ENCODE measurements at regions not wholly inside any gene's neighbourhood (a gene's known extent, or its start where the extent isn't known, plus 50 kb on each side); places are given as distances from the start of the nearest gene placed in this dataset.

DNA sequence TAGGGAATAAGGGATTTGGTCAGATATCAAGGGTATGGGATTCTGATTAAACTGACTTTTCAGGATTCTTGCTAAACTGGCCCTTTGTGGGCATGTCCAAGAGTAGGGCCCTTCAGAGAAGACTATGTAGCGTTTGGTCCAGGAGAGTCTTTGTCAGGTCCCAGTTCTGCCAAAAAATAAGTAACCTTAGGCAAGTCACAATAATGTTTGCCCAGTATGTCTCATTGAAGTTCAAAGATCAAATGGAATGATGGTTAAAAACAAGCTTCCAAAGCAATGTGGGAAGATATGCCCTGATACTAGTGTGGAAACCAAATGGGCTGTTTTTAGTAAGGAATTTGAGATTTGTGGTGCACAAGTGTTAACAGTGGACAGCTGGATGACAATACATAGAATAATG lies 454.4 kb downstream of the WDR72 start:
- Histone ChIP-seq H3F3A (ENCODE audit: insufficient read depth) (no peaks in the 10 kb centered on the region), H3K27me3 (replicated peaks; ENCODE audit: insufficient read depth) (no peaks in the 10 kb centered on the region), H3K4me3 (no peak overlapping the region), H3K4me1 (ENCODE audit: insufficient read depth) (no peaks in the 10 kb centered on the region), H2AFZ (no peak overlapping the region), H3K4me2 (ENCODE audit: unreplicated experiment) (no peak overlapping the region), H4K20me1 (ENCODE audit: insufficient read depth) (no peaks in the 10 kb centered on the region), H3K9me2 (ENCODE audit: insufficient read depth) (no peaks in the 10 kb centered on the region), H3K36me3 (ENCODE audit: low read depth) (no peaks in the 10 kb centered on the region), H3K79me2 (ENCODE audit: insufficient read depth) (no peaks in the 10 kb centered on the region), H3K27ac (no peak overlapping the region), H3K9ac (no peak overlapping the region), H3K9me3 (ENCODE audit: low read depth) (no peaks in the 10 kb centered on the region)
- DNase-seq = no peak
- TF ChIP-seq EZH2phosphoT487 (IDR thresholded peaks at IDR 0.05; ENCODE audit: insufficient read depth, low read depth) (no peak), EZH2 (IDR thresholded peaks at IDR 0.05; ENCODE audit: insufficient read depth, poor library complexity, severe bottlenecking) (no peak)
- in situ Hi-C loops (cut with MboI) = no loop called here
- WGBS, 2 experiments (ENCODE audit: low coverage in 1 of 2, low lambda C conversion rate in 2 of 2, missing lambda C conversion rate in 2 of 2) = 18 to 29% methylated on average over 1 of the region's 1 CpG

DNA sequence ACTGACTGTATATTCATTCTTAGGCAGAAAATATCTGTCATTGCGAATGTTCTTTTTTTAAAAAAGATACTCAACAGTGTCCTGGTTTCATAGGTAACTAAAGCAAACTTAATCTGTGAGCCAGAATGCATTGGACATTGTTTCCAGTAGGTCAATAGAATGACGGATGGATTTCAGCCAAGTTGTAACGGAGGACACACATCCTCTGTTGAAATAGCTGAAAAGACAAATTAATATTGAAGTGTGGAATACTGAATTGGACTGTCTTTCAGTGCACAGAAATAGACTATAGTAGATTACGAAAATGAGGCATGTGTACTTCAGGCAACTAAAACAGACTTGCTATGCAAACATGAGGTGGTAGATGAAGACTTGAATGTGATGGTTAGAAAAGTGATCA lies 461.6 kb downstream of the WDR72 start:
- DNase-seq = no peak
- no peaks in the 10 kb centered on the region for H3K9me3 ChIP-seq (ENCODE audit: low read depth)
- no peak overlapping the region for H3K27ac ChIP-seq
- no peaks in the 10 kb centered on the region for H3F3A ChIP-seq (ENCODE audit: insufficient read depth)
- H2AFZ ChIP-seq = no peak overlapping the region
- H3K9ac ChIP-seq = no peak overlapping the region
- no peak overlapping the region for H3K4me2 ChIP-seq (ENCODE audit: unreplicated experiment)
- H3K4me3 ChIP-seq = no peak overlapping the region
- H3K9me2 ChIP-seq (ENCODE audit: insufficient read depth) = no peaks in the 10 kb centered on the region
- no peaks in the 10 kb centered on the region for H3K27me3 ChIP-seq (replicated peaks; ENCODE audit: insufficient read depth)
- no peaks in the 10 kb centered on the region for H3K79me2 ChIP-seq (ENCODE audit: insufficient read depth)
- H3K36me3 ChIP-seq (ENCODE audit: low read depth) = no peaks in the 10 kb centered on the region
- in situ Hi-C loops (cut with MboI) = no loop called here
- WGBS, 2 experiments (ENCODE audit: low coverage in 1 of 2, low lambda C conversion rate in 2 of 2, missing lambda C conversion rate in 2 of 2) = 27 to 28% methylated on average over 4 of the region's 4 CpGs
- no peaks in the 10 kb centered on the region for H3K4me1 ChIP-seq (ENCODE audit: insufficient read depth)
- TF ChIP-seq EZH2 (IDR thresholded peaks at IDR 0.05; ENCODE audit: insufficient read depth, poor library complexity, severe bottlenecking) (no peak), EZH2phosphoT487 (IDR thresholded peaks at IDR 0.05; ENCODE audit: insufficient read depth, low read depth) (no peak)
- no peaks in the 10 kb centered on the region for H4K20me1 ChIP-seq (ENCODE audit: insufficient read depth)

DNA sequence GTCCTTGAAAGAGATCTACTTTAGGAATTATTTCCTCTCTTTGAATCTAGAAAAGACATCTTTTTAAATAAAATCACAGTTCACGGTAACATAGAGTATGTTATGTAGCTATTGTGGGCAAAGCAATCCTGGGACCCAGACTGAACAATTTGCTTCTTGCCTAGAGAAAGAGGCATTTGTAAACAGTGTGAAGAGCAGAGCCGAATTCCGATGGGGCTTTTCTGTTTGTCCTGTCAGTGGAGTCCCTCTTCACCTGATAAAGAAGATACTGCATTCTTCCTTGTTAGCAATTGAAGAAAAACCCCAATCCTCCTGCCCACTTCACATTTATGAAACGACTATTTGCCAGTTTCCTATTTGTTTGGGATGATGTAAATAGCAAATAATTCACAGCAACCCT lies 462.9 kb downstream of the WDR72 start:
- no peaks in the 10 kb centered on the region for H3K36me3 ChIP-seq (ENCODE audit: low read depth)
- H3K9me2 ChIP-seq (ENCODE audit: insufficient read depth) = no peaks in the 10 kb centered on the region
- no peak overlapping the region for H2AFZ ChIP-seq
- WGBS, 2 experiments (ENCODE audit: low coverage in 1 of 2, low lambda C conversion rate in 2 of 2, missing lambda C conversion rate in 2 of 2) = 17 to 23% methylated on average over 4 of the region's 4 CpGs
- H3K9me3 ChIP-seq (ENCODE audit: low read depth) = no peaks in the 10 kb centered on the region
- H3K27ac ChIP-seq = no peak overlapping the region
- H4K20me1 ChIP-seq (ENCODE audit: insufficient read depth) = no peaks in the 10 kb centered on the region
- no peaks in the 10 kb centered on the region for H3F3A ChIP-seq (ENCODE audit: insufficient read depth)
- H3K27me3 ChIP-seq (replicated peaks; ENCODE audit: insufficient read depth) = no peaks in the 10 kb centered on the region
- H3K4me2 ChIP-seq (ENCODE audit: unreplicated experiment) = no peak overlapping the region
- TF ChIP-seq EZH2 (IDR thresholded peaks at IDR 0.05; ENCODE audit: insufficient read depth, poor library complexity, severe bottlenecking) (no peak), EZH2phosphoT487 (IDR thresholded peaks at IDR 0.05; ENCODE audit: insufficient read depth, low read depth) (no peak)
- in situ Hi-C loops (cut with MboI) = no loop called here
- no peaks in the 10 kb centered on the region for H3K4me1 ChIP-seq (ENCODE audit: insufficient read depth)
- no peak overlapping the region for H3K9ac ChIP-seq
- H3K4me3 ChIP-seq = no peak overlapping the region
- no peak for DNase-seq
- no peaks in the 10 kb centered on the region for H3K79me2 ChIP-seq (ENCODE audit: insufficient read depth)

DNA sequence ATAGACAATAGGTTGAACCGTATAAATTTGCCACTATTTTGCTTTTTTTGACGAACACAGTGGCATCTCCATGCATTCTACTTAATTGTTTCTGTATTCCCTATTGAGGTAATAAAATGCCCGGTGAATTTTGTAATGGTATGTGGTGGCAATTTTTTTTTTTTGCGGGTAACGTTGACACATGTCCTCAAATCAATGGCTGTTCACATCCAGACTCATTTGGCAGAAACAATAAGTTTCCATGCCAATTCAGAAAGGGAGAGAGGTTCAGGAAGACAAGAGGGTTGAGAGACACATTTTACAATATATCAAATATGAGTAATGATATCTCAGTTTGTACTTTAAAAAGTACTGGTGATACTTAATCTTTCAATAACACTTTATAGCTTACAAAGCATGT lies 463.9 kb downstream of the WDR72 start:
- no peak overlapping the region for H3K4me2 ChIP-seq (ENCODE audit: unreplicated experiment)
- H3K4me1 ChIP-seq (ENCODE audit: insufficient read depth) = no peaks in the 10 kb centered on the region
- no peak overlapping the region for H3K9ac ChIP-seq
- H4K20me1 ChIP-seq (ENCODE audit: insufficient read depth) = no peaks in the 10 kb centered on the region
- H3K4me3 ChIP-seq = no peak overlapping the region
- H3F3A ChIP-seq (ENCODE audit: insufficient read depth) = no peaks in the 10 kb centered on the region
- H3K27me3 ChIP-seq (replicated peaks; ENCODE audit: insufficient read depth) = no peaks in the 10 kb centered on the region
- TF ChIP-seq EZH2phosphoT487 (IDR thresholded peaks at IDR 0.05; ENCODE audit: insufficient read depth, low read depth) = no peak
- no peak for TF ChIP-seq EZH2 (IDR thresholded peaks at IDR 0.05; ENCODE audit: insufficient read depth, poor library complexity, severe bottlenecking)
- in situ Hi-C loops (cut with MboI) = no loop called here
- no peaks in the 10 kb centered on the region for H3K9me3 ChIP-seq (ENCODE audit: low read depth)
- H3K9me2 ChIP-seq (ENCODE audit: insufficient read depth) = no peaks in the 10 kb centered on the region
- H3K27ac ChIP-seq = no peak overlapping the region
- H3K36me3 ChIP-seq (ENCODE audit: low read depth) = no peaks in the 10 kb centered on the region
- H3K79me2 ChIP-seq (ENCODE audit: insufficient read depth) = no peaks in the 10 kb centered on the region
- DNase-seq = no peak
- H2AFZ ChIP-seq = no peak overlapping the region
- WGBS, 2 experiments (ENCODE audit: low coverage in 1 of 2, low lambda C conversion rate in 2 of 2, missing lambda C conversion rate in 2 of 2) = 14 to 28% methylated on average over 5 of the region's 5 CpGs

DNA sequence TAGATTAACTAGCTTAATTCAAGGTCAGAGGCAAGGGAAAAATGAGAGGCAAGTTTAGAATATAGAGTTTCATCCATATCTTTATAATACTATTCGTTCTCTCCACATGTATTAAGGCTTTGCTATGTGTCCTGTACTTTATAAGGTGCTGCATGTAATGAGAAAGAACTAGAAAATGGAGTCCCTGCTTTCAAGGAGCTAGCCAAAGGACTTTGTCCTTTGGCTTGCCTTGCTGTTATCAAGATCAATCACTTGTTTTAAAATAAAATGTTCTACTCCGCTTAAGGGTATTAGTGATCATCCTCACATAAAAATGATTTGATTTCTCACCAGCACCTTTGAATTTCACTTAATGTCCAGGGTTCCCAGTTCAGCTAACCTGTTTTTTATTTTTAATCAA lies 470.9 kb downstream of the WDR72 start:
- Histone ChIP-seq H4K20me1 (ENCODE audit: insufficient read depth) (no peaks in the 10 kb centered on the region), H2AFZ (no peak overlapping the region), H3K4me2 (ENCODE audit: unreplicated experiment) (no peak overlapping the region), H3K27me3 (replicated peaks; ENCODE audit: insufficient read depth) (no peaks in the 10 kb centered on the region), H3K9ac (no peak overlapping the region), H3K4me1 (ENCODE audit: insufficient read depth) (no peaks in the 10 kb centered on the region), H3K79me2 (ENCODE audit: insufficient read depth) (no peaks in the 10 kb centered on the region), H3K36me3 (ENCODE audit: low read depth) (no peaks in the 10 kb centered on the region), H3F3A (ENCODE audit: insufficient read depth) (no peaks in the 10 kb centered on the region), H3K9me2 (ENCODE audit: insufficient read depth) (no peaks in the 10 kb centered on the region), H3K9me3 (ENCODE audit: low read depth) (no peaks in the 10 kb centered on the region), H3K27ac (no peak overlapping the region), H3K4me3 (no peak overlapping the region)
- in situ Hi-C loops (cut with MboI) = no loop called here
- no peak for TF ChIP-seq EZH2phosphoT487 (IDR thresholded peaks at IDR 0.05; ENCODE audit: insufficient read depth, low read depth)
- 16 to 24% methylated on average over 2 of the region's 2 CpGs for WGBS, 2 experiments (ENCODE audit: low coverage in 1 of 2, low lambda C conversion rate in 2 of 2, missing lambda C conversion rate in 2 of 2)
- DNase-seq = no peak
